T-cell (primary cell): ENCODE measurements at regions not wholly inside any gene's neighbourhood (a gene's known extent, or its start where the extent isn't known, plus 50 kb on each side); places are given as distances from the start of the nearest gene placed in this dataset.

ENCODE experiments used
- ATAC-seq, 4 experiments: fragments of 200-7000 bp in 3 of 4; fragments of 150-1000 bp in 1 of 4; cut with Tn5 transposase; replicated peaks in 1 of 4; 1 replicate in 3 of 4; 2 replicates in 1 of 4; pipeline ENCODE4 v1.10.0; 2021; ENCODE audit warnings: moderate library complexity in 3 of 4, mild to moderate bottlenecking in 2 of 4, moderate number of reproducible peaks in 1 of 4
- CTCF ChIA-PET, 2 donors: fragments of 300-600 bp; sonication (Branson Sonifier 250); formaldehyde crosslinking; loops; one replicate each; lab custom pipeline; 2022; ENCODE audit warnings: antibody characterized with exemption in 2 of 2; lab: Charles Lee
- POLR2A ChIA-PET, 2 donors: fragments of 300-600 bp; sonication (Branson Sonifier 250); formaldehyde crosslinking; loops; one replicate each; lab custom pipeline; 2022; ENCODE audit warnings: antibody characterized with exemption in 2 of 2; lab: Charles Lee
- DNase-seq, 35 experiments: peaks; one replicate each; pipeline versions ENCODE4 v3.0.0 to v3.0.0-alpha.2; 2013 to 2023
- H3K27ac ChIP-seq: one replicate; pipeline ENCODE4 v1.5.1; 2013; ENCODE audit warnings: low read length
- H3K27me3 ChIP-seq, 2 experiments: replicated peaks in 1 of 2; 1 replicate in 1 of 2; 2 replicates in 1 of 2; pipeline versions ENCODE4 v1.6.1 to v1.7.0; 2013; ENCODE audit warnings: low read length in 1 of 2, mixed read lengths in 1 of 2; ENCODE audit not compliant: control insufficient read depth in 2 of 2, insufficient read depth in 2 of 2; ENCODE audit errors: extremely low read depth in 1 of 2
- H3K36me3 ChIP-seq, 2 donors: 1 replicate in 1 of 2; 2 replicates in 1 of 2; pipeline versions ENCODE4 v1.6.1 to v1.7.0; 2013; ENCODE audit warnings: low read length in 1 of 2; ENCODE audit not compliant: control insufficient read depth in 2 of 2, insufficient read depth in 1 of 2; ENCODE audit errors: extremely low read depth in 1 of 2
- H3K4me1 ChIP-seq, 2 experiments: 1 replicate in 1 of 2; 2 replicates in 1 of 2; pipeline versions ENCODE4 v1.6.1 to v1.7.0; 2013; ENCODE audit warnings: low read length in 2 of 2, mixed read lengths in 1 of 2; ENCODE audit not compliant: insufficient read depth in 2 of 2, control insufficient read depth in 1 of 2; ENCODE audit errors: extremely low read depth in 1 of 2
- H3K4me3 ChIP-seq, 2 donors: 1 replicate in 1 of 2; 2 replicates in 1 of 2; pipeline versions ENCODE4 v1.5.1 to v1.7.0; 2013; ENCODE audit warnings: mild to moderate bottlenecking in 2 of 2, low read length in 1 of 2, moderate library complexity in 1 of 2; ENCODE audit not compliant: control insufficient read depth in 1 of 2; ENCODE audit errors: extremely low read depth in 1 of 2
- H3K9me3 ChIP-seq: 2 replicates; pipeline ENCODE4 v1.7.0; 2013
- H3K27ac Mint-ChIP-seq, 2 donors: one replicate each; pipeline ENCODE4 v1.8.0; 2020 to 2021; ENCODE audit warnings: mild to moderate bottlenecking in 2 of 2, mixed read lengths in 2 of 2
- H3K27me3 Mint-ChIP-seq, 2 donors: one replicate each; pipeline ENCODE4 v1.8.0; 2021 to 2022; ENCODE audit warnings: mixed read lengths in 2 of 2
- H3K36me3 Mint-ChIP-seq: one replicate; pipeline ENCODE4 v1.8.0; 2021; ENCODE audit warnings: mixed read lengths
- H3K4me1 Mint-ChIP-seq, 3 donors: one replicate each; pipeline ENCODE4 v1.8.0; 2020 to 2022; ENCODE audit warnings: mixed read lengths in 3 of 3, mild to moderate bottlenecking in 1 of 3
- H3K4me3 Mint-ChIP-seq, 3 donors: one replicate each; pipeline ENCODE4 v1.8.0; 2020 to 2022; ENCODE audit warnings: mild to moderate bottlenecking in 3 of 3, mixed read lengths in 3 of 3, moderate library complexity in 3 of 3
- H3K9me3 Mint-ChIP-seq, 3 donors: one replicate each; pipeline ENCODE4 v1.8.0; 2020 to 2022; ENCODE audit warnings: mixed read lengths in 3 of 3
- WGBS: methylation state at CpG from one replicate; pipeline ENCODE4 v1.1.5; 2013; ENCODE audit warnings: missing lambda C conversion rate; ENCODE audit not compliant: insufficient coverage; 5-methylcytosine and 5-hydroxymethylcytosine counted together

DNA sequence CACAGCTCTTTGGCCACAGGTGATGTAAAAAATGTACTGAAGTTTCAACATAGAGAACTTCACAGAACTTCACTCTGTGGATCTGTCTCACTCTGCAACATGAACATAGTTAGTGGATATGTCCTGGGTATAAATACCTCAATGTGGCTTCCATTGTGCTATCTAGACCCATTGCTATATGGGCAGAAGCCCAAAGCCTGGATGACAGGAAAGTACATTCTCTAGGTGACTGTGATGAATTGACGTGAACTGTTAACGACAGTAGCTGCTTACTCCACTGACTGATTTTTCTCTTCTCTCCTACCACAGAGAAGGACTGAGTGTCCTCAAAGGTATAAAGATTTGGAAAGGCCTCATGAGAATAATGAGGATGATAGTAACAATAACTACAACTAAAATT is 270.1 kb upstream of the FTMT start:
- POLR2A ChIA-PET: no interaction called here

DNA sequence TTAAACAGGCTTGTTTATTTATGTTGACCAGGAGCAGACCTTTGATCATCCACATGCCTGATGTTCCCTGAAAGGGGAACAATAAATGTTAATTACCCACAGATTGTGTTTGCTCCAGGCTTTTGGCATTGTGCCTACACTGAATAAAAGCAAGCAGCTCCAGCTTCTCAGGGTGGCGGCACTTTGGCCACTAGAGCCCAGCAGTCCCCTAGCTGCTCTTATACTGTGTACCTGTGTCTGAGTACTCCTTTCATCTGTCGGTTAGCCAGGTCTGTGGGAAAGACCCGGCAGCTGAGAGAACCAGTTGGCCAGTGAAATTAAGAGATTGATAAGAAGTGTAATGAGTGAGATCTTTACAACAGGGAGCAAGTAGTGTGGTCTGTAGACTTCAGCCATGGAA is 254.8 kb upstream of the FTMT start:
- peaks cover 8 to 12% (median 11%) of the 10 kb centered on the region in 3 donors for H3K9me3 Mint-ChIP-seq
- WGBS: 86% methylated on average over 1 of the region's 3 CpGs
- H3K4me1 Mint-ChIP-seq: no peaks in the 10 kb centered on the region
- no peak for ATAC-seq
- no peak overlapping the region for H3K4me3 ChIP-seq
- H3K36me3 Mint-ChIP-seq: no peaks in the 10 kb centered on the region
- H3K4me3 Mint-ChIP-seq: no peak overlapping the region
- H3K27me3 ChIP-seq: no peaks in the 10 kb centered on the region
- no peaks in the 10 kb centered on the region for H3K27me3 Mint-ChIP-seq
- no peaks in the 10 kb centered on the region for H3K9me3 ChIP-seq
- ChIA-PET CTCF (no interaction called here), POLR2A (no interaction called here)
- no peaks in the 10 kb centered on the region for H3K4me1 ChIP-seq
- no peak overlapping the region for H3K27ac ChIP-seq
- no peak for DNase-seq
- H3K36me3 ChIP-seq: no peaks in the 10 kb centered on the region
- H3K27ac Mint-ChIP-seq: no peak overlapping the region

More for the DNA sequence above, 270.1 kb upstream of the FTMT start:
- ATAC-seq: no peak
- Histone ChIP-seq H3K27ac (no peak overlapping the region), H3K36me3 (no peaks in the 10 kb centered on the region), H3K9me3 (no peaks in the 10 kb centered on the region), H3K4me3 (no peak overlapping the region), H3K4me1 (no peaks in the 10 kb centered on the region), H3K27me3 (no peaks in the 10 kb centered on the region)
- H3K36me3 Mint-ChIP-seq: no peaks in the 10 kb centered on the region
- H3K9me3 Mint-ChIP-seq: peaks cover 2 to 19% (median 12%) of the 10 kb centered on the region in 3 donors
- no peaks in the 10 kb centered on the region for H3K27me3 Mint-ChIP-seq
- no peaks in the 10 kb centered on the region for H3K4me1 Mint-ChIP-seq
- CTCF ChIA-PET: no interaction called here
- no peak overlapping the region for H3K4me3 Mint-ChIP-seq
- no CpG with 5 or more reads among the region's 2 CpGs for WGBS
- H3K27ac Mint-ChIP-seq: no peak overlapping the region
- no peak for DNase-seq

DNA sequence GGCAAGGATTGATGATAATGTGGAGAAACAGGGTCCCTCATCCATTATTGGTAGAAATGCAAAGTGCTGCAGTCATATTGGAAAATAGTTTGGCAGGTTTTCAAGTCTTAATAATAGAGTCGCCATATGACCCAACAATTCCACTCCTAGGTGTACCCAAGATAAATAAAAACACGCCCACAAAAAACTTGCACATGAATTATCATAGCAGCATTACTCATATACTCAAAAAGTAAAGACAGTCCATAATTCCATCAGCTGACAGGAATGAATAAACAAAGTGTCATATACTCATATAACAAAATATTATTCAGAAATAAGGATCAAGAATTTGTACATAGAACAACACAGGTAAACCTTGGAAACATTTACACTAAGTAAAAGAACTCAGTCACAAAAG is 242.9 kb upstream of the FTMT start:
- H3K27me3 Mint-ChIP-seq: no peaks in the 10 kb centered on the region

DNA sequence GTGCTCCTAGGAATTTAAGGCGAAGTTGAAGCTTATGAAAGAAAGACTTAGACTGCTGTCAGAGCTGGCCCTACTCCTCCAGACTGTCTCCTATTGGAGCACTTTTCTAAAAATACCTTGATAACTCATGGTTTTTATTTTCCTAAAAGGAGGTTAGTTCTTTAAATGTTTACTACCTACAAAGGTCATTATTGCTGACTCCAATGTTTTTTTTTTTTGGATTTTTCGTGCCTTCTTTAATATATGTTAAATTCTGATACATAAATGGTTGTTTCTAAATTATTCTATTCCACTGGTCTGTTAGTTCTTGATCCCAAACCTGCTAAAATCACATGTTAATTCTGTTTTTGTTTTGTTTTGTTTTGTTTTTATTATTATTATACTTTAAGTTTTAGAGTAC is 227.6 kb upstream of the FTMT start:
- Histone ChIP-seq H3K36me3 (no peaks in the 10 kb centered on the region), H3K27me3 (no peaks in the 10 kb centered on the region), H3K9me3 (no peaks in the 10 kb centered on the region), H3K27ac (no peak overlapping the region), H3K4me3 (no peak overlapping the region), H3K4me1 (no peaks in the 10 kb centered on the region)
- no CpG with 5 or more reads among the region's 2 CpGs for WGBS
- Mint-ChIP-seq H3K4me3 (no peak overlapping the region), H3K4me1 (no peaks in the 10 kb centered on the region), H3K27ac (no peak overlapping the region), H3K36me3 (no peaks in the 10 kb centered on the region), H3K9me3 (peaks cover 0 to 8% (median 4%) of the 10 kb centered on the region in 3 donors), H3K27me3 (no peaks in the 10 kb centered on the region)
- POLR2A ChIA-PET: no interaction called here
- CTCF ChIA-PET: interaction anchor here in 1 of 2 donors (0.7 kb wide), 1 partner anchor 34 kb away, joined by 3 read pairs; no protein-coding TSS in a partner anchor
- ATAC-seq (no peak), DNase-seq (no peak)

More for the DNA sequence above, 242.9 kb upstream of the FTMT start:
- no peak for ATAC-seq
- Histone ChIP-seq H3K9me3 (no peaks in the 10 kb centered on the region), H3K4me1 (no peaks in the 10 kb centered on the region), H3K36me3 (no peaks in the 10 kb centered on the region), H3K27ac (no peak overlapping the region), H3K4me3 (no peak overlapping the region), H3K27me3 (no peaks in the 10 kb centered on the region)
- Mint-ChIP-seq H3K36me3 (no peaks in the 10 kb centered on the region), H3K27ac (no peak overlapping the region), H3K4me3 (no peak overlapping the region), H3K9me3 (peaks cover 4 to 15% (median 7%) of the 10 kb centered on the region in 3 donors), H3K4me1 (no peaks in the 10 kb centered on the region)
- ChIA-PET CTCF (no interaction called here), POLR2A (no interaction called here)
- no CpG with 5 or more reads among the region's 2 CpGs for WGBS
- no peak for DNase-seq

DNA sequence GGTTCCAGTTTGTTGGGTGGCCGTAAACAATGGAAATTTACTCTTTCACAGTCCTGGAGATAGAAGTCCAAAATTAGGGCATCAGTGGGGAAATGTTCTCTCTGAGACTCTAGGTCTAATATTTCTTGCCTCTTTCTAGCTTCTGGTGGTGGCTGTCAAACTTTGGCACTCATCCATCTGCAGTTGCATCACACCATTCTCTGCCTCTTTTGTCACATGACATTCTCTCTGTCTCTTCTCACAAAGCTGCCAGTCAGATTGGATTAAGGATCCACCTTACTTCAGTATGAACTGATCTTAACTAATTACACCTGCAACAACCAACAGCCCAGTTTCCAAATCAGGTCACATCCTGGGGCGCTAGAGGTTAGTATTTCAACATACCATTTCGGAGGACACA is 222.9 kb upstream of the FTMT start:
- Mint-ChIP-seq H3K27me3 (no peaks in the 10 kb centered on the region), H3K27ac (no peak overlapping the region), H3K9me3 (peaks cover 0 to 10% (median under 1%) of the 10 kb centered on the region in 3 donors), H3K4me3 (no peak overlapping the region), H3K36me3 (no peaks in the 10 kb centered on the region), H3K4me1 (no peaks in the 10 kb centered on the region)
- ATAC-seq (no peak), DNase-seq (no peak)
- POLR2A ChIA-PET: no interaction called here
- Histone ChIP-seq H3K4me3 (no peak overlapping the region), H3K4me1 (no peaks in the 10 kb centered on the region), H3K36me3 (no peaks in the 10 kb centered on the region), H3K27ac (no peak overlapping the region), H3K27me3 (no peaks in the 10 kb centered on the region), H3K9me3 (no peaks in the 10 kb centered on the region)
- CTCF ChIA-PET: no interaction called here
- WGBS: 77% methylated on average over 2 of the region's 3 CpGs

DNA sequence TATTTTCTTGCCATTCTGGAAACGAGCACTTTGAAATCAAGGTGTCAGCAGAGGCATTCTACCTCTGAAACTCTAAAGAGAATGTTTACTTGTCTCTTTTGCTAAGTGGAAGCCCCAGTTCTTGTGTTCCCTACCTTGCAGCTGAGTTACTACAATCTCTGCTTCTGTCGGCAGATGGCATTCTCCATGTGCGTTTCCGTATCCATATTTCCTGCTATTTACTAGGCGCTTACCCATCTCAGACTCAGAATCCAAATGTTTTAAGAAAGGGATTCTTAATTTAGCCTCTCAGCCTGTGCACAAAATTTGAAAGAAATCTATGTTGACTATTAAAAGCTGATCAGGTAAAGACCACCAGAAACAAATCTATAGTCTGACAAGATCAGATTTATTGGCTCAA is 221.3 kb upstream of the FTMT start:
- Histone ChIP-seq H3K36me3 (no peaks in the 10 kb centered on the region), H3K4me3 (no peak overlapping the region), H3K9me3 (no peaks in the 10 kb centered on the region), H3K4me1 (no peaks in the 10 kb centered on the region), H3K27me3 (no peaks in the 10 kb centered on the region), H3K27ac (no peak overlapping the region)
- no peak overlapping the region for H3K27ac Mint-ChIP-seq
- no peaks in the 10 kb centered on the region for H3K27me3 Mint-ChIP-seq
- ATAC-seq: no peak
- 14% methylated on average over 1 of the region's 5 CpGs for WGBS
- no peaks in the 10 kb centered on the region for H3K36me3 Mint-ChIP-seq
- DNase-seq: no peak
- peaks cover 0 to 5% (median 5%) of the 10 kb centered on the region in 3 donors for H3K9me3 Mint-ChIP-seq
- no peaks in the 10 kb centered on the region for H3K4me1 Mint-ChIP-seq
- POLR2A ChIA-PET: no interaction called here
- no peak overlapping the region for H3K4me3 Mint-ChIP-seq
- CTCF ChIA-PET: no interaction called here

DNA sequence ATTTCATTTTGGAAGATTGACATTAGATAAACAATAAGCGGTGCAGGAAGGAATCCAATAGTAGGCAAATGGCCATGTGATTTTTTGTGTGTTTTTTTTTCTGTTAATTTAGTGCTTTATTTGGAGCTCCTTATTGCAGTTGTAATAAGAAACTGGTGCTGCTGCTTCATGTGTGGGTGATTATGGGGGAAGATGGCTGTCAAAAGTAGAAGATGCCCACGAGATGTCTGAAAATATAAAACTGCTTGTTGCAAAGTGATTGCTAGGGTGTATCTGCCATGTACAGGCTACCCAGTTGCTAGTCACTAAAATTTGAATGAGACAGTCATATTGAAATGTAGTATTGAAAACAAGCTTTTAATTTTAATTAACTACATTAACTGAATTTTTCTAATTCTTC is 216.7 kb upstream of the FTMT start:
- no peak for ATAC-seq
- WGBS: 75% methylated on average over 1 of the region's 2 CpGs

More for the DNA sequence above, 216.7 kb upstream of the FTMT start:
- ChIA-PET POLR2A (no interaction called here), CTCF (no interaction called here)
- Mint-ChIP-seq H3K9me3 (peaks cover 3 to 11% (median 7%) of the 10 kb centered on the region in 3 donors), H3K27me3 (no peaks in the 10 kb centered on the region), H3K27ac (no peak overlapping the region), H3K36me3 (no peaks in the 10 kb centered on the region), H3K4me1 (no peaks in the 10 kb centered on the region), H3K4me3 (no peak overlapping the region)
- Histone ChIP-seq H3K27ac (no peak overlapping the region), H3K4me3 (no peak overlapping the region), H3K36me3 (no peaks in the 10 kb centered on the region), H3K4me1 (no peaks in the 10 kb centered on the region), H3K27me3 (no peaks in the 10 kb centered on the region), H3K9me3 (no peaks in the 10 kb centered on the region)
- no peak for DNase-seq
